ENCODE measurements at regions not wholly inside any gene's neighbourhood (a gene's known extent, or its start where the extent isn't known, plus 50 kb on each side); places are given as distances from the start of the nearest gene placed in this dataset.

- TF ChIP-seq, protein P1, sequence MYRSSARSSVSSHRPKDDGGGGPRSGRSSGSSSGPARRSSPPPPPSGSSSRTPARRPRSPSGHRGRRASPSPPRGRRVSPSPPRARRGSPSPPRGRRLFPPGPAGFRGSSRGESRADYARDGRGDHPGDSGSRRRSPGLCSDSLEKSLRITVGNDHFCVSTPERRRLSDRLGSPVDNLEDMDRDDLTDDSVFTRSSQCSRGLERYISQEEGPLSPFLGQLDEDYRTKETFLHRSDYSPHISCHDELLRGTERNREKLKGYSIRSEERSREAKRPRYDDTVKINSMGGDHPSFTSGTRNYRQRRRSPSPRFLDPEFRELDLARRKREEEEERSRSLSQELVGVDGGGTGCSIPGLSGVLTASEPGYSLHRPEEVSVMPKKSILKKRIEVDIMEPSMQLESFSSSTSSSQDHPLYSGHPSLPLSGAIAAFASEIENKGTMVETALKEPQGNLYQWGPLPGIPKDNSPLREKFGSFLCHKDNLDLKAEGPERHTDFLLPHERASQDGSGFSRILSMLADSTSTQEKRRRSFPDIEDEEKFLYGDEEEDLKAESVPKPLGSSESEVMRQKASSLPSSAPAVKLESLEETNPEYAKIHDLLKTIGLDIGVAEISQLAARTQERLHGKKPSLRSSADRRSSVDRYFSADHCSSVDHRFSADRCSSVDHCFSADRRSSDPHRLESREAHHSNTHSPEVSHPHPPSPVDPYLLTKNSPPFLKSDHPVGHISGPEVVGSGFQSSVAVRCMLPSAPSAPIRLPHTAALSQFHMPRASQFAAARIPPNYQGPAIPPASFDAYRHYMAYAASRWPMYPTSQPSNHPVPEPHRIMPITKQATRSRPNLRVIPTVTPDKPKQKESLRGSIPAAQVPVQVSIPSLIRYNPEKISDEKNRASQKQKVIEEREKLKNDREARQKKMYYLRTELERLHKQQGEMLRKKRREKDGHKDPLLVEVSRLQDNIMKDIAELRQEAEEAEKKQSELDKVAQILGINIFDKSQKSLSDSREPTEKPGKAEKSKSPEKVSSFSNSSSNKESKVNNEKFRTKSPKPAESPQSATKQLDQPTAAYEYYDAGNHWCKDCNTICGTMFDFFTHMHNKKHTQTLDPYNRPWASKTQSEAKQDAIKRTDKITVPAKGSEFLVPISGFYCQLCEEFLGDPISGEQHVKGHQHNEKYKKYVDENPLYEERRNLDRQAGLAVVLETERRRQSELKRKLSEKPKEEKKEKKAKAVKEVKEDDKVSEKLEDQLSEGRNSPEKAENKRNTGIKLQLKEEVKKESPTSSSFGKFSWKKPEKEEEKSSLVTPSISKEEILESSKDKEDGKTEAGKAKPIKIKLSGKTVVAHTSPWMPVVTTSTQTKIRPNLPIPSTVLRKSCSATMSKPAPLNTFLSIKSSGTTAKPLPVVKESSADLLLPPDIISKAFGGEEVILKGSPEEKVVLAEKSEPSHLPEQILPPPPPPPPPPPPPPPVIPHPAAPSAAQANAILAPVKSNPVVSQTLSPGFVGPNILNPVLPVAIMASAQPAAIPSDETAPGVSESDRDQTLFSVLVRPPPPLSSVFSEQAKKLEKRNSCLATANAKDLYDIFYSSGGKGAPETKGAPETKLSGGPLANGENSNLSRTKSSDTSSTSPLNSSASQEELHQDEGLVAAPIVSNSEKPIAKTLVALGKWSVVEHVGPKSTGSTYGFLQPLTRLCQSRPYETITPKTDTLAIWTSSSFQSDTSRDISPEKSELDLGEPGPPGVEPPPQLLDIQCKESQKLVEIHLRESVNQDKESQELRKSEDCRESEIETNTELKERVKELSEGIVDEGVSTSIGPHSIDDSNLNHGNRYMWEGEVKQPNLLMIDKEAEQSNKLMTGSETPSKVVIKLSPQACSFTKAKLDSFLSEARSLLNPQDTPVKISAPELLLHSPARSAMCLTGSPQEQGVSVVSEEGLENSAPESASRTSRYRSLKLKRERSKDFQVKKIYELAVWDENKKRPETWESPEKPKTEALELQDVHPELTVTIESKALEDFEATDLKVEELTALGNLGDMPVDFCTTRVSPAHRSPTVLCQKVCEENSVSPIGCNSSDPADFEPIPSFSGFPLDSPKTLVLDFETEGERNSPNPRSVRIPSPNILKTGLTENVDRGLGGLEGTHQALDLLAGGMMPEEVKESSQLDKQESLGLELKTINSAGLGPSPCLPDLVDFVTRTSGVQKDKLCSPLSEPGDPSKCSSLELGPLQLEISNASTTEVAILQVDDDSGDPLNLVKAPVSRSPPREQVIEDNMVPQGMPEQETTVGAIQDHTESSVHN (IDR thresholded peaks at IDR 0.05; ENCODE audit: borderline replicate concordance in 1 of 2, low read depth in 1 of 2) = no peak
Measured at GRCh38 chr6:4464638-4465037, 311.6 kb upstream of the CDYL start (continued).

DNA sequence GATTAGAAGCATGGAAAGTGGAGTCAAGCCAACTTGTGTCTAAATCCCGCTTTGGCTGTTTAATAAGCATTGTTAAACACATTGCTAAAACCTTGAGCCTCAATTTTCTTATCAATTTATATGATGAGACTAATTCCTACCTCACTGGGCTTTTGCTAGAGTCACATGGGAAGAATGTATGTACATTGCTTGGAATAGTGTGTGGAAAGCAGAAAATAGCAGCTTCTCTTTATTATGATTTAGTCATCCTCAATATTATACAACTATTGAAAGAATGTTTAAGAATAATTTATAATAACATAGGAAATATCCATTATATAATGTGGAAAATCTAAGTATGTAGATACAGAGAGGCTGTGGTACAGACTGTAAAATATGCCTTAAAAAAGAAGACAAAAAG lies 313.0 kb upstream of the CDYL start:
- peaks cover 20 to 48% of the 10 kb centered on the region in 2 experiments; a peak in 4 of 5 replicates for H3K27me3 ChIP-seq (ENCODE audit: control insufficient read depth in 2 of 2, insufficient read depth in 2 of 2, low read length in 2 of 2)
- ATAC-seq (no peak), FAIRE-seq (no peak), DNase-seq (ENCODE audit: extremely low read depth in 1 of 4, low spot score in 3 of 4) (no peak)
- no peaks in the 10 kb centered on the region for H3K79me2 ChIP-seq (ENCODE audit: control insufficient read depth, insufficient read depth, low read length)
- no peaks in the 10 kb centered on the region for H3K36me3 ChIP-seq (ENCODE audit: control insufficient read depth, insufficient read depth, low read length)
- intact Hi-C loops (cut with micrococcal nuclease) (no loop called here), in situ Hi-C loops (cut with MboI) (no loop called here)
- TF ChIP-seq MITF (IDR thresholded peaks at IDR 0.05) (no peak), BRD4 (IDR thresholded peaks at IDR 0.05) (no peak), DACH1 (IDR thresholded peaks at IDR 0.05; ENCODE audit: partially characterized antibody) (no peak)
- H2AFZ ChIP-seq (ENCODE audit: low read depth, low read length) = no peak overlapping the region
- WGBS (ENCODE audit: insufficient coverage, low coverage, missing lambda C conversion rate) = 0% methylated on average over 1 of the region's 1 CpG
- H3K4me2 ChIP-seq (ENCODE audit: insufficient read depth, low read length) = no peak overlapping the region
- no peak overlapping the region for H3K9ac ChIP-seq (ENCODE audit: insufficient read depth in 1 of 2, low read depth in 2 of 2, low read length in 2 of 2)
- no peak overlapping the region for H3K4me3 ChIP-seq
- no peak overlapping the region for H3K27ac ChIP-seq (ENCODE audit: extremely low read depth, low read depth, low read length)
- BruUV-seq (replicated peaks) = no TSS peak
- no peaks in the 10 kb centered on the region for H3K9me3 ChIP-seq (replicated peaks; ENCODE audit: control insufficient read depth, insufficient read depth, low read depth, low read length)
- no peaks in the 10 kb centered on the region; the same call in 1 of the 2 replicates for H4K20me1 ChIP-seq (replicated peaks; ENCODE audit: control insufficient read depth, insufficient read depth, low read length)
- H3K9me1 ChIP-seq (ENCODE audit: control insufficient read depth, insufficient read depth, low read length) = no peaks in the 10 kb centered on the region
- H3K4me1 ChIP-seq (replicated peaks in 1 of 2; ENCODE audit: control insufficient read depth in 2 of 2, insufficient read depth in 2 of 2, low read length in 2 of 2) = peaks cover 0 to 4% of the 10 kb centered on the region in 2 experiments; a peak in 2 of 5 replicates
- POLR2A ChIA-PET = no interaction called here
- CTCF ChIA-PET (ENCODE audit: low intra/inter-chr PET ratio) = no interaction called here

All from K562 (cell line).